ENCODE measurements at regions not wholly inside any gene's neighbourhood (a gene's known extent, or its start where the extent isn't known, plus 50 kb on each side); places are given as distances from the start of the nearest gene placed in this dataset.

- H3K14ac ChIP-seq (replicated peaks; ENCODE audit: low read depth, low read length): no peak overlapping the region
- no peak overlapping the region for H3K4me3 ChIP-seq (ENCODE audit: insufficient read depth, low read depth, low read length)
- no peaks in the 10 kb centered on the region for H3K36me3 ChIP-seq (ENCODE audit: control insufficient read depth, insufficient read depth, low read length)
- H2BK15ac ChIP-seq (ENCODE audit: low read depth, low read length): no peak overlapping the region
- no TSS peak for BruUV-seq (replicated peaks)
- H4K5ac ChIP-seq (ENCODE audit: low read depth, low read length): no peak overlapping the region
- DNase-seq: no peak
- in situ Hi-C loops (cut with MboI; ENCODE audit: low sequenced_read_pairs) (no loop called here), dilution Hi-C loops (cut with HindIII; ENCODE audit: low sequenced_read_pairs, unreplicated experiment) (no loop called here), intact Hi-C loops (cut with micrococcal nuclease) (no loop called here)
- H3K27me3 ChIP-seq (ENCODE audit: control insufficient read depth, insufficient read depth, low read length): no peaks in the 10 kb centered on the region
- no peak overlapping the region for H2BK120ac ChIP-seq (ENCODE audit: low read depth, low read length)
- H4K91ac ChIP-seq (ENCODE audit: insufficient read depth, low read depth, low read length): no peak overlapping the region
- H2BK20ac ChIP-seq (ENCODE audit: low read depth, low read length): no peak overlapping the region
- H3K56ac ChIP-seq (ENCODE audit: extremely low read depth, insufficient read depth, low read length): no peak overlapping the region
- H2BK5ac ChIP-seq (ENCODE audit: low read depth, low read length, poor library complexity, severe bottlenecking): no peak overlapping the region
- no peaks in the 10 kb centered on the region for H4K20me1 ChIP-seq (ENCODE audit: insufficient read depth, low read length)
- H3K9me3 ChIP-seq (ENCODE audit: control insufficient read depth, insufficient read depth, low read length): peaks cover 21% of the 10 kb centered on the region
- H3K4me2 ChIP-seq (ENCODE audit: low read depth, low read length): no peak overlapping the region
- no peak overlapping the region for H3K9ac ChIP-seq (ENCODE audit: low read depth, low read length)
- no peak overlapping the region for H4K8ac ChIP-seq (ENCODE audit: low read depth in 2 of 2, low read length in 2 of 2)
- H3K79me1 ChIP-seq (ENCODE audit: low read depth in 1 of 2, low read length in 2 of 2): no peaks in the 10 kb centered on the region
- H2AFZ ChIP-seq (replicated peaks; ENCODE audit: low read length, poor library complexity): no peak overlapping the region
- POLR2A ChIA-PET (ENCODE audit: unreplicated experiment): no interaction called here
- CTCF ChIA-PET: no interaction called here
- TF ChIP-seq USF2 (IDR thresholded peaks at IDR 0.05; ENCODE audit: low read depth, low read length) (no peak), MAFK (IDR thresholded peaks at IDR 0.05; ENCODE audit: low read depth, low read length) (no peak), CEBPB (IDR thresholded peaks at IDR 0.05; ENCODE audit: low read depth, low read length) (no peak), RAD21 (IDR thresholded peaks at IDR 0.05; ENCODE audit: low read length) (no peak), MAZ (IDR thresholded peaks at IDR 0.05; ENCODE audit: borderline replicate concordance, low read depth, low read length) (no peak), CTCF (conservative IDR thresholded peaks at IDR 0.05; ENCODE audit: low read depth, low read length) (no peak), FOS (IDR thresholded peaks at IDR 0.05; ENCODE audit: low read depth, low read length) (no peak), BHLHE40 (IDR thresholded peaks at IDR 0.05; ENCODE audit: low read depth, low read length) (no peak), POLR2A (IDR thresholded peaks at IDR 0.05; ENCODE audit: low read depth, low read length) (no peak), ELK1 (IDR thresholded peaks at IDR 0.05; ENCODE audit: borderline replicate concordance, low read depth, low read length) (no peak), MXI1 (IDR thresholded peaks at IDR 0.05; ENCODE audit: borderline replicate concordance, low read depth, low read length) (no peak)
- no peak overlapping the region for H2AK9ac ChIP-seq (replicated peaks; ENCODE audit: low read depth, low read length, poor library complexity)
- no peak for ATAC-seq (ENCODE audit: low read depth)
- no peaks in the 10 kb centered on the region for H3K4me1 ChIP-seq (ENCODE audit: control insufficient read depth, insufficient read depth, low read length)
- no peak overlapping the region for H2AK5ac ChIP-seq (ENCODE audit: low read depth, low read length)
- no CpG with 5 or more reads among the region's 3 CpGs for WGBS, 2 experiments (ENCODE audit: extremely low coverage in 2 of 2, insufficient read length in 1 of 2)
- H3K4ac ChIP-seq (ENCODE audit: low read depth, low read length): no peak overlapping the region
- H3K9me1 ChIP-seq (ENCODE audit: insufficient read depth, low read length): no peaks in the 10 kb centered on the region
- no peak overlapping the region for H3K18ac ChIP-seq (ENCODE audit: low read depth, low read length)
- H3K23ac ChIP-seq (ENCODE audit: low read depth, low read length): no peak overlapping the region
- H3K27ac ChIP-seq (ENCODE audit: insufficient read depth, low read length): no peak overlapping the region
Measured at GRCh38 chr2:16404146-16404545, 261.5 kb downstream of the CYRIA start.

Measured in IMR-90 (cell line).